SU-DHL-6 (cell line): ENCODE measurements at regions not wholly inside any gene's neighbourhood (a gene's known extent, or its start where the extent isn't known, plus 50 kb on each side); places are given as distances from the start of the nearest gene placed in this dataset.

Source experiments
- H2AFZ ChIP-seq: fragments of 200-600 bp; sonication (generic); 2 replicates; pipeline ENCODE4 v1.6.1; 2014; ENCODE audit warnings: low read depth, mild to moderate bottlenecking, moderate library complexity, mixed read lengths, antibody characterized with exemption, low read length; ENCODE audit not compliant: severe bottlenecking
- H3F3A ChIP-seq: fragments of 200-600 bp; shearing (Covaris generic); 2 replicates; pipeline ENCODE4 v1.6.0; 2016; ENCODE audit warnings: antibody characterized with exemption, mild to moderate bottlenecking; ENCODE audit not compliant: insufficient read depth
- H3K27ac ChIP-seq: fragments of 200-600 bp; sonication (generic); 2 replicates; pipeline ENCODE4 v1.5.1; 2016; ENCODE audit warnings: low read depth, mild to moderate bottlenecking, low read length, moderate library complexity, mixed read lengths
- H3K27me3 ChIP-seq: fragments of 200-600 bp; sonication (generic), shearing (Covaris generic); 2 replicates; pipeline ENCODE4 v1.6.0; 2014; ENCODE audit warnings: mild to moderate bottlenecking, low read length
- H3K36me3 ChIP-seq: fragments of 200-600 bp; sonication (generic); 2 replicates; pipeline ENCODE4 v1.6.1; 2014; ENCODE audit warnings: mild to moderate bottlenecking, low read length, mixed read lengths
- H3K4me2 ChIP-seq: fragments of 300-600, 200-600 bp; shearing (Covaris generic), sonication (generic); 2 replicates; pipeline ENCODE4 v1.6.0; 2014; ENCODE audit warnings: low read length, low read depth, mild to moderate bottlenecking; ENCODE audit not compliant: poor library complexity, severe bottlenecking
- H3K4me3 ChIP-seq: fragments of 200-600 bp; sonication (generic); 2 replicates; pipeline ENCODE4 v1.5.1; 2014; ENCODE audit warnings: antibody characterized with exemption, low read length, mild to moderate bottlenecking, mixed read lengths; ENCODE audit not compliant: insufficient read depth, poor library complexity, severe bottlenecking
- H3K79me2 ChIP-seq: fragments of 200-600 bp; sonication (generic); 2 replicates; pipeline ENCODE4 v1.6.1; 2014; ENCODE audit warnings: mild to moderate bottlenecking, low read length, moderate library complexity; ENCODE audit not compliant: insufficient read depth
- H3K9ac ChIP-seq: fragments of 200-600 bp; sonication (generic); 2 replicates; pipeline ENCODE4 v1.7.0; 2014; ENCODE audit warnings: mild to moderate bottlenecking, low read length
- H3K9me2 ChIP-seq: fragments of 200-600 bp; sonication (generic); replicated peaks from 2 replicates; pipeline ENCODE4 v1.6.1; 2014; ENCODE audit warnings: low read length; ENCODE audit not compliant: insufficient read depth
- H3K9me3 ChIP-seq: fragments of 200-600 bp; sonication (generic); 2 replicates; pipeline ENCODE4 v1.6.1; 2014; ENCODE audit warnings: low read length, mixed read lengths; ENCODE audit not compliant: insufficient read depth
- H4K20me1 ChIP-seq: fragments of 200-600 bp; sonication (generic); 2 replicates; pipeline ENCODE4 v1.6.1; 2014; ENCODE audit warnings: low read depth, mild to moderate bottlenecking, antibody characterized with exemption, low read length, moderate library complexity, mixed read lengths
- EZH2phosphoT487 ChIP-seq: fragments of 200-600 bp; sonication (generic), shearing (Covaris generic); conservative IDR thresholded peaks from 2 replicates; pipeline ENCODE4 v1.6.1; 2018; ENCODE audit warnings: mild to moderate bottlenecking, antibody characterized with exemption, low read length, moderate library complexity, mixed read lengths
- TF ChIP-seq, protein P1 (sequence below): fragments of 200-600 bp; sonication (generic); IDR thresholded peaks from one replicate; pipeline ENCODE4 v1.5.1; 2017; ENCODE audit warnings: antibody characterized with exemption, mild to moderate bottlenecking, low read length, moderate library complexity; ENCODE audit not compliant: insufficient read depth, poor library complexity, severe bottlenecking

DNA sequence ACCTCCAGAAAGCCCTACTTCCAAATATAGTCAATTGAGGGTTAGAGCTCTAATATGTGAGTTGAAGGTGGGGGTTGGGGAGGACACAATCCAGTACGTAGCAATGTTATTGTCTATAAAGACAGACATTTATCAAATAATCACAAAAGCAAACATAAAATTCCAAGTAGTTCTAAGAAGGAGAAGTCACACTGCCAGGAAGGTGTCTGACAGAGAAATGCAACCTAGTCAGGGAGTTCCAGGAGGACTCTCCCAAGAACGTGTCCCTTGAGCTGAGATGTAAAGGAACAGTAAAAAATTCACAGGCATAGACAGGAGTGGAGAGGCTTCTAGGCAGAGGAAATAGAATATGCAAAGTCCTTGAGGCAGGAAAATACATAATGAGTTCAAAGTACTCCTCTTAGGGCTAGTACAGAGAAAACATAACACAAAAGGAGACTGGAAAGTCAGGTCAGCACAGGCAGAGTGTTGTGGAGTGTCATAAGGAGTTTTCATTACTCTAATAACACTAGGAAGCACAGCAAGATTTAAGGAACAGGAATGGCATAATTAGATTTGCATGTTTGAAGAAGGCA, 277.6 kb upstream of the STT3B start:
- no peak for TF ChIP-seq EZH2phosphoT487
- TF ChIP-seq, protein P1, sequence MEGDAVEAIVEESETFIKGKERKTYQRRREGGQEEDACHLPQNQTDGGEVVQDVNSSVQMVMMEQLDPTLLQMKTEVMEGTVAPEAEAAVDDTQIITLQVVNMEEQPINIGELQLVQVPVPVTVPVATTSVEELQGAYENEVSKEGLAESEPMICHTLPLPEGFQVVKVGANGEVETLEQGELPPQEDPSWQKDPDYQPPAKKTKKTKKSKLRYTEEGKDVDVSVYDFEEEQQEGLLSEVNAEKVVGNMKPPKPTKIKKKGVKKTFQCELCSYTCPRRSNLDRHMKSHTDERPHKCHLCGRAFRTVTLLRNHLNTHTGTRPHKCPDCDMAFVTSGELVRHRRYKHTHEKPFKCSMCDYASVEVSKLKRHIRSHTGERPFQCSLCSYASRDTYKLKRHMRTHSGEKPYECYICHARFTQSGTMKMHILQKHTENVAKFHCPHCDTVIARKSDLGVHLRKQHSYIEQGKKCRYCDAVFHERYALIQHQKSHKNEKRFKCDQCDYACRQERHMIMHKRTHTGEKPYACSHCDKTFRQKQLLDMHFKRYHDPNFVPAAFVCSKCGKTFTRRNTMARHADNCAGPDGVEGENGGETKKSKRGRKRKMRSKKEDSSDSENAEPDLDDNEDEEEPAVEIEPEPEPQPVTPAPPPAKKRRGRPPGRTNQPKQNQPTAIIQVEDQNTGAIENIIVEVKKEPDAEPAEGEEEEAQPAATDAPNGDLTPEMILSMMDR = no peak
- no peak overlapping the region for H3K27ac ChIP-seq
- no peaks in the 10 kb centered on the region for H3F3A ChIP-seq
- H3K4me3 ChIP-seq = no peak overlapping the region
- H3K79me2 ChIP-seq = no peaks in the 10 kb centered on the region
- no peaks in the 10 kb centered on the region for H3K9me2 ChIP-seq
- H2AFZ ChIP-seq = no peak overlapping the region
- H3K27me3 ChIP-seq = no peaks in the 10 kb centered on the region
- no peak overlapping the region for H3K4me2 ChIP-seq
- no peaks in the 10 kb centered on the region for H3K36me3 ChIP-seq
- H3K9ac ChIP-seq = no peak overlapping the region
- H4K20me1 ChIP-seq = no peaks in the 10 kb centered on the region
- no peaks in the 10 kb centered on the region for H3K9me3 ChIP-seq

DNA sequence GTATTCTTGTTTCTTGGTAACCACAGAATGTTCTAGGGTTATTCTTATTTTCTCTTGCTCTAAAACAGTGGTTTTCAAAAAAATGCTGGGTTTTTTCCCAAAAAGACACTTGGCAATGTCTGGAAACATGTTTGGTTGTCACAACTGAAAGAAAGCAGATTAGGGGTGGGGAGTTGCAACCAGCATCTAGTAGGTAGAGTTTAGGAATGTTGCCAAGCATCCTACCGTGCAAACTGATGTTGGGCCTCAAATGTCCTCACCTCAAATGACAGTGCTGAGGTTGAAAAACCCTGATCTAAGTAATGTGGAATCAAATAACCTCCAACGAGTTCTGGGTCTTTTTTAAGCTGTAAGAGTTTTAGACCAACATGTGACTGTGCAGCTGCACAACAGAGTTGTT, 270.5 kb upstream of the STT3B start:
- Histone ChIP-seq H3K9me2 (no peaks in the 10 kb centered on the region), H3K79me2 (no peaks in the 10 kb centered on the region), H3K4me3 (no peak overlapping the region), H3F3A (no peaks in the 10 kb centered on the region), H3K4me2 (no peak overlapping the region), H2AFZ (no peak overlapping the region), H3K27me3 (no peaks in the 10 kb centered on the region), H3K27ac (no peak overlapping the region), H3K9me3 (no peaks in the 10 kb centered on the region), H3K36me3 (no peaks in the 10 kb centered on the region), H3K9ac (no peak overlapping the region), H4K20me1 (no peaks in the 10 kb centered on the region)
- TF ChIP-seq EZH2phosphoT487 = no peak
- TF ChIP-seq, protein P1 = no peak

DNA sequence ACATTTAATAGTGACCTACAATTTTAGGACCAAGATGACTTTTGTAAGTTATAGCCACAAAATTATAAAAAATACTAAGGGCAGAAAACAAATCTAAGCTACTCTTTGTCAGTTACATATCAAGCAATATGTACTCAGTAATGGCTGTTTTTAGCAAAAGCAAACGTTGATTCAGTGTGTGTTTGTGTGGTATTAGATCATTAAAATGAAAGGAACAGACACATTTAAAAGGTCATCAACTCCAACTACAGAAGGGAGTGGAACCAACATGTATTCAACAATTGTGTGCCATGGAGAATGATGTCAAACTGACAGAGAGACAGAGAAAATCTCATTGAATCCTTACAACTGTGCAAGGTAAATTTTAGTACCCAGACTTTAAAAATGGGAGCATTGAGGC, 268.8 kb upstream of the STT3B start:
- H2AFZ ChIP-seq = no peak overlapping the region
- no peaks in the 10 kb centered on the region for H3K27me3 ChIP-seq
- no peaks in the 10 kb centered on the region for H4K20me1 ChIP-seq
- H3K4me2 ChIP-seq = no peak overlapping the region
- H3K9me2 ChIP-seq = no peaks in the 10 kb centered on the region
- no peaks in the 10 kb centered on the region for H3F3A ChIP-seq
- no peak overlapping the region for H3K27ac ChIP-seq
- H3K36me3 ChIP-seq = no peaks in the 10 kb centered on the region
- no peak overlapping the region for H3K4me3 ChIP-seq
- H3K9ac ChIP-seq = no peak overlapping the region
- TF ChIP-seq, protein P1 = no peak
- TF ChIP-seq EZH2phosphoT487 = no peak
- no peaks in the 10 kb centered on the region for H3K9me3 ChIP-seq
- no peaks in the 10 kb centered on the region for H3K79me2 ChIP-seq
